Suppressor macrophage (primary cell): ENCODE measurements at regions not wholly inside any gene's neighbourhood (a gene's known extent, or its start where the extent isn't known, plus 50 kb on each side); places are given as distances from the start of the nearest gene placed in this dataset.
"Not testable (repeated sequence)": the region's sequence is repeated elsewhere in the genome, so short reads cannot be mapped to it uniquely, and the experiment has no call there.

Experiments
- DNase-seq, 4 experiments: peaks; one replicate each; pipeline ENCODE4 v3.0.0-alpha.2; 2020 to 2022

- peak; percentile 55 to 81 (median 74) for DNase-seq
These were observed 374.4 kb downstream of the UTRN start for GRCh38 chr6:144659202-144660182.

- DNase-seq, result peak in 3 of 4 experiments; percentile 44 to 54 (median 44)
These were observed 375.5 kb downstream of the UTRN start for GRCh38 chr6:144660561-144661115.

GRCh38 chr6:144661116-144661806 is 376.1 kb downstream of the UTRN start:
- no peak for DNase-seq

- DNase-seq, result peak in 3 of 4 experiments; percentile 37 to 54 (median 51)
These were observed 377.8 kb downstream of the UTRN start for GRCh38 chr6:144662812-144663365.

GRCh38 chr6:144664281-144664680 is 379.1 kb downstream of the UTRN start:
- no peak for DNase-seq

- no peak for DNase-seq
These were observed 379.8 kb downstream of the UTRN start for GRCh38 chr6:144664947-144665346.

- DNase-seq, result peak in 3 of 4 experiments; percentile 41 to 69 (median 47)
These were observed 380.9 kb downstream of the UTRN start for GRCh38 chr6:144665932-144666450.

- DNase-seq, result peak; percentile 42 to 78 (median 68)
These were observed 381.6 kb downstream of the UTRN start for GRCh38 chr6:144666781-144667180.

GRCh38 chr6:144667532-144668503 is 382.7 kb downstream of the UTRN start:
- DNase-seq, result peak; percentile 41 to 80 (median 62)

- not testable (repeated sequence) for DNase-seq
These were observed 385.1 kb downstream of the UTRN start for GRCh38 chr6:144670259-144670658.

GRCh38 chr6:144673807-144674206 is 388.7 kb downstream of the UTRN start:
- DNase-seq, result no peak

- DNase-seq, result peak; percentile 68 to 88 (median 83)
These were observed 390.2 kb downstream of the UTRN start for GRCh38 chr6:144675231-144675861.

GRCh38 chr6:144676310-144676709 is 391.2 kb downstream of the UTRN start:
- DNase-seq, result not testable (repeated sequence)

GRCh38 chr6:144677263-144677662 is 392.1 kb downstream of the UTRN start:
- not testable (repeated sequence) for DNase-seq

GRCh38 chr6:144678844-144679243 is 393.7 kb downstream of the UTRN start:
- DNase-seq, result peak; percentile 37 to 83 (median 60)

GRCh38 chr6:144681334-144681733 is 396.2 kb downstream of the UTRN start:
- peak in 3 of 4 experiments; percentile 18 to 27 (median 19) for DNase-seq

- DNase-seq, result no peak
These were observed 398.3 kb downstream of the UTRN start for GRCh38 chr6:144683216-144684070.

- DNase-seq, result no peak
These were observed 403.6 kb downstream of the UTRN start for GRCh38 chr6:144688713-144689112.

GRCh38 chr6:144689503-144690040 is 404.4 kb downstream of the UTRN start:
- DNase-seq, result no peak
